Sigmoid colon (tissue), 6 donors: ENCODE measurements at regions not wholly inside any gene's neighbourhood (a gene's known extent, or its start where the extent isn't known, plus 50 kb on each side); places are given as distances from the start of the nearest gene placed in this dataset.
A peak's percentile ranks its signal among the peaks of the same experiment; 100 is the strongest.

ENCODE experiments used
- DNase-seq: peaks from one replicate; pipeline ENCODE4 v3.0.0-alpha.2; 2019
- H3K27ac ChIP-seq, 4 donors: fragments of 200-600 bp; sonication (generic); one replicate each; pipeline ENCODE4 v1.5.1; 2016 to 2019; ENCODE audit warnings: mild to moderate bottlenecking in 1 of 4
- H3K27me3 ChIP-seq, 3 donors: fragments of 200-600 bp; sonication (generic); one replicate each; pipeline ENCODE4 v1.5.1; 2019; ENCODE audit warnings: mild to moderate bottlenecking in 1 of 3
- H3K36me3 ChIP-seq, 4 donors: fragments of 200-600 bp; sonication (generic); one replicate each; pipeline ENCODE4 v1.5.1; 2016 to 2019
- H3K4me1 ChIP-seq, 4 donors: fragments of 200-600 bp; sonication (generic); one replicate each; pipeline ENCODE4 v1.5.1; 2017 to 2019
- H3K4me3 ChIP-seq, 4 donors: fragments of 200-600 bp; sonication (generic); one replicate each; pipeline ENCODE4 v1.5.1; 2017 to 2019; ENCODE audit warnings: mild to moderate bottlenecking in 2 of 4, moderate library complexity in 1 of 4
- H3K9me3 ChIP-seq, 4 donors: fragments of 200-600 bp in 3 of 4; sonication (generic) in 3 of 4; one replicate each; pipeline versions ENCODE4 v1.5.1 to v1.6.1; 2013 to 2019
- CTCF ChIP-seq, 4 experiments: fragments of 450-650 bp in 3 of 4; fragments of 200-600 bp in 1 of 4; IDR thresholded peaks; one replicate each; pipeline ENCODE4 v1.5.1; 2016 to 2019; ENCODE audit warnings: antibody characterized with exemption in 4 of 4, mild to moderate bottlenecking in 3 of 4, moderate library complexity in 2 of 4
- EP300 ChIP-seq, 4 donors: sonication (generic); formaldehyde crosslinking; IDR thresholded peaks; one replicate each; pipeline ENCODE4 v1.6.1; 2017; ENCODE audit warnings: antibody characterized with exemption in 4 of 4
- POLR2A ChIP-seq, 2 donors: fragments of 450-650 bp; IDR thresholded peaks; one replicate each; pipeline ENCODE4 v1.6.1; 2016; ENCODE audit warnings: antibody characterized with exemption in 2 of 2, mild to moderate bottlenecking in 2 of 2, moderate library complexity in 2 of 2
- POLR2AphosphoS5 ChIP-seq, 4 donors: sonication (generic); formaldehyde crosslinking; IDR thresholded peaks; one replicate each; pipeline ENCODE4 v1.6.1; 2017; ENCODE audit warnings: antibody characterized with exemption in 4 of 4
- WGBS, 2 donors: extraction: QIAGEN DNeasy Blood & Tissue Kit; methylation state at CpG; one replicate each; pipeline ENCODE4 v1.1.7; 2013; 5-methylcytosine and 5-hydroxymethylcytosine counted together
- intact Hi-C: fragments of 100-400 bp; cut with DNase I; formaldehyde crosslinking; loops from one replicate; pipeline ENCODE4 v1.15.1; 2023
- donor health status: healthy with polysubstance abuse.
- donor health status: healthy.

- intact Hi-C loops = no loop called here
- WGBS, 2 donors = 81 to 89% methylated on average over 7 of the region's 7 CpGs
- no peaks in the 10 kb centered on the region for H3K27me3 ChIP-seq
- no peaks in the 10 kb centered on the region for H3K9me3 ChIP-seq
- peak; percentile 54 for DNase-seq
- no peak overlapping the region for H3K27ac ChIP-seq
- no peaks in the 10 kb centered on the region for H3K4me1 ChIP-seq
- H3K36me3 ChIP-seq = no peaks in the 10 kb centered on the region
- no peak overlapping the region for H3K4me3 ChIP-seq
- TF ChIP-seq POLR2A (IDR thresholded peaks at IDR 0.05) (no peak), CTCF (IDR thresholded peaks at IDR 0.05) (no peak), EP300 (IDR thresholded peaks at IDR 0.05) (no peak), POLR2AphosphoS5 (IDR thresholded peaks at IDR 0.05) (no peak)
Measured at GRCh38 chr1:40914927-40915569, 52.9 kb upstream of the CITED4 start.

DNA sequence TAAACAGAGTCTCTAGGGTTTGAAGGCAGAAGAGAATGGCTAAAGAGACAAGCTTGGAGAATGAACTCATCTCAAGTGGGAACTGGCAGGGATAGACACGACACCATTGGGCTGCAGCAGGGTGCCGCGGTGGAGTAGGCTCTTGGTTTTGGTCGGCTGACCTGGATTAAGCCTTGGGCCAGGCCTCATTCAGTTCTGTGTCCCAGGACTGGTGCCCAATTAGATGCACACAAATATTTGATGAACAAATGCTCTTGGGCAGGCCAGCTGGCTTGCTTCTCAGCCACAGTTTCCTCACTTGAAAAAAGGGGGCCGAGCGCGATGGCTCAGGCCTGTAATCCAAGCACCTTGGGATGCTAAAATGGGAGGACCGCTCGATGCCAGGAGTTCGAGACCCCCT, 53.4 kb upstream of the CITED4 start:
- H3K9me3 ChIP-seq = no peaks in the 10 kb centered on the region
- WGBS, 2 donors = 88 to 93% methylated on average over 10 of the region's 10 CpGs

DNA sequence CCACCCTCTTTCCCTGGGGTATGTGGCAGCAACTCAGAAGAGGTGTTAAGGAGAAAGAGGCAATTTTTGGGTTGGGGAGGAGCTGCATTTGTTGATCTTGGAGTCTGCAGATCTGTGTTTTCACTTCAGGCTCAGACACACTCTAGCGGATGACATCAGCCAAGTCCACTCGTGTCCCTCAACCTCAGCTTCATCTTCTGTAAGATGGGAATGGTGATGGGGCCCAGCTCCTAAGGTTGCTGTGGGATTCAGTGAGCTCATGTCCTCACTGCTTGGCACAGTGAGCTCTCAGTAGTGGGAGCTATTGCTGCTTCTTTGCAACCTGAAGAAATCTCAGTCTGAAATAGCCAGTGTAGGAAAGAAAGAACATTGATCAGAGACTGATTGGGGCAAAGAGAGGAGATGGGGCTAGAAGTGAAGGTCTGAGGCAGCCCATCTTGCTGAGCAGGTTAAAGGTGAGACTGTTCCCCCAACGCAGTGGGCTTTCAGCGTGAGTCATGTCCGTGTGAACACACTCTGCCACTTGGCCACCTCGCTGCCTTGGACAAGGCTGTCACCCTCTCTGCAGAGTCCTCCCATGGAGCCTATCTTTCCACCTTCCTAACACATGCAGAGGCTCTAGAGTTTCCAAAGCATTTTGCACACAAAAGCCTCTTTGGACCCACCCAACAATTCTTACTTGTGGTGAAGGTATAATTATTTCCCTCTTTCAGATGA, 56.0 kb upstream of the CITED4 start:
- WGBS, 2 donors = 74 to 87% methylated on average over 6 of the region's 6 CpGs
- no peak overlapping the region for H3K27ac ChIP-seq
- H3K4me1 ChIP-seq = no peaks in the 10 kb centered on the region
- no peaks in the 10 kb centered on the region for H3K27me3 ChIP-seq
- H3K36me3 ChIP-seq = no peaks in the 10 kb centered on the region
- H3K9me3 ChIP-seq = no peaks in the 10 kb centered on the region
- intact Hi-C loops = no loop called here
- H3K4me3 ChIP-seq = no peak overlapping the region
- DNase-seq = peak; percentile 33
- TF ChIP-seq EP300 (IDR thresholded peaks at IDR 0.05) (no peak), POLR2AphosphoS5 (IDR thresholded peaks at IDR 0.05) (no peak), CTCF (IDR thresholded peaks at IDR 0.05) (no peak), POLR2A (IDR thresholded peaks at IDR 0.05) (no peak)

More for the DNA sequence above, 53.4 kb upstream of the CITED4 start:
- H3K36me3 ChIP-seq = no peaks in the 10 kb centered on the region
- no peak for TF ChIP-seq POLR2A (IDR thresholded peaks at IDR 0.05)
- no peak for TF ChIP-seq EP300 (IDR thresholded peaks at IDR 0.05)
- no peak for TF ChIP-seq POLR2AphosphoS5 (IDR thresholded peaks at IDR 0.05)
- no peak for TF ChIP-seq CTCF (IDR thresholded peaks at IDR 0.05)
- H3K4me1 ChIP-seq = no peaks in the 10 kb centered on the region
- H3K27me3 ChIP-seq = no peaks in the 10 kb centered on the region
- no peak overlapping the region for H3K4me3 ChIP-seq
- H3K27ac ChIP-seq = no peak overlapping the region
- peak; percentile 39 for DNase-seq
- intact Hi-C loops = no loop called here

- WGBS, 2 donors = 39 to 73% methylated on average over 12 of the region's 12 CpGs
- TF ChIP-seq POLR2A (IDR thresholded peaks at IDR 0.05) (no peak), CTCF (IDR thresholded peaks at IDR 0.05) (no peak), EP300 (IDR thresholded peaks at IDR 0.05) (no peak), POLR2AphosphoS5 (IDR thresholded peaks at IDR 0.05) (no peak)
- Histone ChIP-seq H3K27ac (no peak overlapping the region), H3K36me3 (no peaks in the 10 kb centered on the region), H3K27me3 (no peaks in the 10 kb centered on the region), H3K4me1 (no peaks in the 10 kb centered on the region), H3K9me3 (no peaks in the 10 kb centered on the region), H3K4me3 (no peak overlapping the region)
- DNase-seq = no peak
- intact Hi-C loops = no loop called here
Measured at GRCh38 chr1:40919475-40920011, 57.4 kb upstream of the CITED4 start.
